ENCODE measurements at regions not wholly inside any gene's neighbourhood (a gene's known extent, or its start where the extent isn't known, plus 50 kb on each side); places are given as distances from the start of the nearest gene placed in this dataset.

- TF ChIP-seq ZNF462 (CRISPR knock-in tag; IDR thresholded peaks at IDR 0.05) (no peak), NANOG (IDR thresholded peaks at IDR 0.05; ENCODE audit: borderline replicate concordance) (no peak), EZH2 (IDR thresholded peaks at IDR 0.05; ENCODE audit: low read depth, unreplicated experiment) (no peak), JUNB (IDR thresholded peaks at IDR 0.05; ENCODE audit: unreplicated experiment) (no peak)
Measured at GRCh38 chr6:62479697-62480220, 193.7 kb upstream of the KHDRBS2 start (continued).

GRCh38 chr6:62474793-62475192 lies 188.8 kb upstream of the KHDRBS2 start:
- DNase-seq (ENCODE audit: low spot score) (no peak), ATAC-seq (no peak)
- Mint-ChIP-seq H3K27me3 (ENCODE audit: insufficient read depth, low read depth, poor library complexity) (no peaks in the 10 kb centered on the region), H3K27ac (no peak overlapping the region), H3K4me1 (no peaks in the 10 kb centered on the region; the same call in 2 of the 3 replicates), H3K9me3 (peaks cover 10% of the 10 kb centered on the region; the same call in 2 of the 3 replicates), H3K36me3 (ENCODE audit: low read depth) (no peaks in the 10 kb centered on the region; the same call in 2 of the 3 replicates), H3K4me3 (no peak overlapping the region)
- Histone ChIP-seq H3K27ac (ENCODE audit: low read depth) (no peak overlapping the region), H3K27me3 (ENCODE audit: insufficient read depth) (no peaks in the 10 kb centered on the region), H3K36me3 (ENCODE audit: insufficient read depth) (no peaks in the 10 kb centered on the region), H3K4me3 (no peak overlapping the region), H3K4me1 (ENCODE audit: insufficient read depth) (peaks cover under 1% of the 10 kb centered on the region; the same call in 1 of the 2 replicates), H3K9me2 (ENCODE audit: insufficient read depth) (no peaks in the 10 kb centered on the region), H3F3A (replicated peaks; ENCODE audit: low read depth) (no peaks in the 10 kb centered on the region), H3K79me2 (replicated peaks; ENCODE audit: insufficient read depth) (no peaks in the 10 kb centered on the region), H4K20me1 (replicated peaks; ENCODE audit: insufficient read depth) (no peaks in the 10 kb centered on the region), H2AFZ (no peak overlapping the region), H3K4me2 (no peak overlapping the region)
- no peak for TF ChIP-seq NANOG (IDR thresholded peaks at IDR 0.05; ENCODE audit: borderline replicate concordance)
- no peak for TF ChIP-seq REST (IDR thresholded peaks at IDR 0.05; ENCODE audit: unreplicated experiment)
- no peak for TF ChIP-seq EZH2 (IDR thresholded peaks at IDR 0.05; ENCODE audit: low read depth, unreplicated experiment)
- no peak for TF ChIP-seq CREB1 (CRISPR knock-in tag; IDR thresholded peaks at IDR 0.05; ENCODE audit: low read depth)
- no peak for TF ChIP-seq ETS1 (IDR thresholded peaks at IDR 0.05)
- no peak for TF ChIP-seq STAT1 (IDR thresholded peaks at IDR 0.05; ENCODE audit: unreplicated experiment)
- no peak for TF ChIP-seq ZNF331 (CRISPR knock-in tag; IDR thresholded peaks at IDR 0.05; ENCODE audit: low read depth)
- no peak for TF ChIP-seq EZH2phosphoT487 (IDR thresholded peaks at IDR 0.05; ENCODE audit: unreplicated experiment)
- TF ChIP-seq POLR2AphosphoS5 (IDR thresholded peaks at IDR 0.05; ENCODE audit: low read depth) = no peak
- no peak for TF ChIP-seq CTCF (conservative IDR thresholded peaks at IDR 0.05; ENCODE audit: low read depth in 2 of 2)
- TF ChIP-seq JUNB (IDR thresholded peaks at IDR 0.05; ENCODE audit: unreplicated experiment) = no peak
- no peak for TF ChIP-seq ZNF114 (CRISPR knock-in tag; IDR thresholded peaks at IDR 0.05)

Measured in GM23338 (cell line).